Fibroblast of pulmonary artery (primary cell): ENCODE measurements at regions not wholly inside any gene's neighbourhood (a gene's known extent, or its start where the extent isn't known, plus 50 kb on each side); places are given as distances from the start of the nearest gene placed in this dataset.
A peak's percentile ranks its signal among the peaks of the same experiment; 100 is the strongest.
"Not testable (repeated sequence)": the region's sequence is repeated elsewhere in the genome, so short reads cannot be mapped to it uniquely, and the experiment has no call there.

Experiments
- DNase-seq: peaks from one replicate; pipeline ENCODE4 v3.0.0-alpha.2; 2010; ENCODE audit warnings: low read depth
- H3K4me3 ChIP-seq: replicated peaks from 2 replicates; pipeline ENCODE4 v1.5.1; 2011; ENCODE audit warnings: low read depth, mild to moderate bottlenecking, control low read depth, low read length, moderate library complexity
- CTCF ChIP-seq: IDR thresholded peaks from 2 replicates; pipeline ENCODE4 v1.5.1; 2011; ENCODE audit warnings: mild to moderate bottlenecking, control low read depth, low read length, inconsistent platforms; ENCODE audit errors: missing control alignments

- DNase-seq = no peak
- no peak overlapping the region for H3K4me3 ChIP-seq
- TF ChIP-seq CTCF = no peak
These were observed 267.8 kb upstream of the INTU start for GRCh38 chr4:127364911-127365310.

GRCh38 chr4:127370604-127371003 lies 262.2 kb upstream of the INTU start:
- peak; percentile 30 for DNase-seq
- TF ChIP-seq CTCF = no peak
- no peak overlapping the region for H3K4me3 ChIP-seq

GRCh38 chr4:127379499-127379898 lies 253.3 kb upstream of the INTU start:
- no peak overlapping the region for H3K4me3 ChIP-seq
- no peak for DNase-seq
- no peak for TF ChIP-seq CTCF

DNA sequence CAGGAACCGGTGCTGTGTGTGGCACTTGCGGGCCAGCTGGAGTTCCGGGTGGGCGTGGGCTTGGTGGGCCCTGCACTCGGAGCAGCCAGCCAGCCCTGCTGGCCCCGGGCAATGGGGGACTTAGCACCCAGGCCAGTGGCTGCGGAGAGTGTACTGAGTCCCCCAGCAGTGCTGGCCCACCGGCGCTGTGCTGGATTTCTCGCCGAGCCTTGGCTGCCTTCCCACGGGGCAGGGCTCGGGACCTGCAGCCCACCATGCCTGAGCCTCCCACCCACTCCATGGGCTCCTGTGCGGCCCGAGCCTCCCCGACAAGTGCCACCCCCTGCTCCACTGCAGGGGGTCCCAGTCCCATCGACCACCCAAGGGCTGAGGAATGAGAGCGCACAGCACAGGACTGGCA lies 252.8 kb upstream of the INTU start:
- not testable (repeated sequence) for H3K4me3 ChIP-seq, DNase-seq

- no peak for DNase-seq
- no peak overlapping the region for H3K4me3 ChIP-seq
- no peak for TF ChIP-seq CTCF
These were observed 249.1 kb upstream of the INTU start for GRCh38 chr4:127383666-127384065.

- H3K4me3 ChIP-seq = no peak overlapping the region
- no peak for TF ChIP-seq CTCF
- no peak for DNase-seq
These were observed 238.2 kb upstream of the INTU start for GRCh38 chr4:127394516-127394915.

- TF ChIP-seq CTCF = no peak
- no peak overlapping the region for H3K4me3 ChIP-seq
- no peak for DNase-seq
These were observed 232.5 kb upstream of the INTU start for GRCh38 chr4:127400276-127400675.
